HEK293 (cell line): ENCODE measurements at regions not wholly inside any gene's neighbourhood (a gene's known extent, or its start where the extent isn't known, plus 50 kb on each side); places are given as distances from the start of the nearest gene placed in this dataset.

Experiments used
- CTCF ChIA-PET: fragments of 350-600 bp; formaldehyde crosslinking; extraction: SDS; loops from one replicate; lab custom pipeline; 2021; ENCODE audit warnings: antibody characterized with exemption; lab: Yijun Ruan, JAX
- POLR2A ChIA-PET: fragments of 300-600 bp; formaldehyde crosslinking; extraction: SDS; loops from one replicate; lab custom pipeline; 2020; ENCODE audit warnings: antibody characterized with exemption, inconsistent platforms; lab: Yijun Ruan, JAX
- H3K27ac ChIP-seq: fragments of 200-500 bp; sonication (Bioruptor generic); 2 replicates; pipeline ENCODE4 v1.5.1; 2014; ENCODE audit warnings: low read depth, low read length, control low read depth, inconsistent platforms; ENCODE audit errors: extremely low read depth
- H3K36me3 ChIP-seq, 2 experiments: fragments of 200-500 bp in 1 of 2; sonication (Bioruptor generic) in 1 of 2; 1 replicate in 1 of 2; 2 replicates in 1 of 2; pipeline ENCODE4 v1.5.1; 2014 to 2017; ENCODE audit warnings: inconsistent platforms in 2 of 2, low read length in 2 of 2; ENCODE audit not compliant: control insufficient read depth in 2 of 2, insufficient read depth in 1 of 2
- H3K4me1 ChIP-seq: fragments of 200-500 bp; sonication (Bioruptor generic); 2 replicates; pipeline ENCODE4 v1.5.1; 2014; ENCODE audit warnings: mild to moderate bottlenecking, low read length, inconsistent platforms; ENCODE audit not compliant: control insufficient read depth, insufficient read depth
- H3K4me3 ChIP-seq: 2 replicates; pipeline ENCODE4 v1.5.1; 2011; ENCODE audit warnings: low read depth, mild to moderate bottlenecking, control low read depth, low read length, moderate library complexity
- H3K9me3 ChIP-seq: fragments of 200-500 bp; sonication (Bioruptor generic); 2 replicates; pipeline ENCODE4 v1.5.1; 2014; ENCODE audit warnings: low read depth, low read length, inconsistent platforms; ENCODE audit not compliant: control insufficient read depth, insufficient read depth
- GLIS2 ChIP-seq: fragments of 450-650 bp; formaldehyde crosslinking; IDR thresholded peaks from 2 replicates; pipeline ENCODE4 v1.5.1; 2016; ENCODE audit warnings: missing biosample characterization, missing genetic modification characterization
- KLF9 ChIP-seq: fragments of 450-650 bp; formaldehyde crosslinking; IDR thresholded peaks from 2 replicates; pipeline ENCODE4 v1.5.1; 2016; ENCODE audit warnings: missing biosample characterization, missing genetic modification characterization, low read depth
- MEIS1 ChIP-seq: sonication (generic); formaldehyde crosslinking; IDR thresholded peaks from 2 replicates; pipeline ENCODE4 v1.8.1; 2022; ENCODE audit warnings: missing genetic modification reagents, mild to moderate bottlenecking, borderline replicate concordance
- PRDM1 ChIP-seq: fragments of 450-650 bp; formaldehyde crosslinking; IDR thresholded peaks from 2 replicates; pipeline ENCODE4; 2016; ENCODE audit warnings: missing biosample characterization, missing genetic modification characterization
- SCRT1 ChIP-seq: fragments of 450-650 bp; formaldehyde crosslinking; IDR thresholded peaks from 2 replicates; pipeline ENCODE4 v1.5.1; 2016; ENCODE audit warnings: missing biosample characterization, missing genetic modification characterization, borderline replicate concordance
- TCF7L2 ChIP-seq: IDR thresholded peaks from 2 replicates; pipeline ENCODE4 v1.6.1; 2011; ENCODE audit warnings: low read depth, mild to moderate bottlenecking, inconsistent platforms, low read length, moderate library complexity, borderline replicate concordance
- YY2 ChIP-seq: fragments of 450-650 bp; formaldehyde crosslinking; IDR thresholded peaks from 2 replicates; pipeline ENCODE4 v1.5.1; 2016; ENCODE audit warnings: missing biosample characterization, missing genetic modification characterization
- ZFHX2 ChIP-seq: fragments of 450-650 bp; formaldehyde crosslinking; conservative IDR thresholded peaks from 2 replicates; pipeline ENCODE4 v1.5.1; 2016; ENCODE audit warnings: missing biosample characterization, missing genetic modification characterization
- ZFP69B ChIP-seq: fragments of 450-650 bp; formaldehyde crosslinking; IDR thresholded peaks from 2 replicates; pipeline ENCODE4 v1.5.1; 2016; ENCODE audit warnings: missing biosample characterization, missing genetic modification characterization
- ZNF10 ChIP-seq: fragments of 450-650 bp; formaldehyde crosslinking; IDR thresholded peaks from 2 replicates; pipeline ENCODE4 v1.5.1; 2017; ENCODE audit warnings: missing biosample characterization, missing genetic modification characterization
- ZNF121 ChIP-seq: fragments of 450-650 bp; formaldehyde crosslinking; IDR thresholded peaks from 2 replicates; pipeline ENCODE4 v1.5.1; 2016; ENCODE audit warnings: missing biosample characterization, missing genetic modification characterization
- ZNF221 ChIP-seq: fragments of 450-650 bp; formaldehyde crosslinking; IDR thresholded peaks from 2 replicates; pipeline ENCODE4 v1.5.1; 2017; ENCODE audit warnings: missing biosample characterization, missing genetic modification characterization, borderline replicate concordance
- ZNF48 ChIP-seq: fragments of 450-650 bp; formaldehyde crosslinking; IDR thresholded peaks from 2 replicates; pipeline ENCODE4 v1.5.1; 2016; ENCODE audit warnings: missing biosample characterization, missing genetic modification characterization
- ZNF510 ChIP-seq: fragments of 450-650 bp; formaldehyde crosslinking; IDR thresholded peaks from 2 replicates; pipeline ENCODE4 v1.5.1; 2018; ENCODE audit warnings: mild to moderate bottlenecking, missing genetic modification characterization, missing biosample characterization; ENCODE audit not compliant: insufficient replicate concordance
- ZNF529 ChIP-seq: fragments of 450-650 bp; formaldehyde crosslinking; IDR thresholded peaks from 2 replicates; pipeline ENCODE4 v1.5.1; 2017; ENCODE audit warnings: missing genetic modification characterization, missing biosample characterization; ENCODE audit not compliant: insufficient replicate concordance
- ZNF549 ChIP-seq: fragments of 450-650 bp; IDR thresholded peaks from 2 replicates; pipeline ENCODE4 v1.5.1; 2018; ENCODE audit warnings: missing biosample characterization, missing genetic modification characterization, mild to moderate bottlenecking, inconsistent platforms, moderate library complexity
- ZNF664 ChIP-seq: fragments of 450-650 bp; formaldehyde crosslinking; IDR thresholded peaks from 2 replicates; pipeline ENCODE4 v1.5.1; 2016; ENCODE audit warnings: missing biosample characterization, missing genetic modification characterization
- ZNF670 ChIP-seq: fragments of 450-650 bp; formaldehyde crosslinking; IDR thresholded peaks from 2 replicates; pipeline ENCODE4 v1.5.1; 2016; ENCODE audit warnings: missing biosample characterization, missing genetic modification characterization, low read depth
- ZNF76 ChIP-seq: fragments of 450-650 bp; formaldehyde crosslinking; IDR thresholded peaks from 2 replicates; pipeline ENCODE4; 2016; ENCODE audit warnings: low read depth, missing biosample characterization, missing genetic modification characterization, borderline replicate concordance
- ZNF776 ChIP-seq: fragments of 450-650 bp; formaldehyde crosslinking; IDR thresholded peaks from 2 replicates; pipeline ENCODE4 v1.5.0; 2017; ENCODE audit warnings: missing biosample characterization, missing genetic modification characterization, borderline replicate concordance
- ZNF777 ChIP-seq: fragments of 450-650 bp; formaldehyde crosslinking; IDR thresholded peaks from 2 replicates; pipeline ENCODE4 v1.5.1; 2017; ENCODE audit warnings: missing biosample characterization, missing genetic modification characterization, borderline replicate concordance
- ZSCAN16 ChIP-seq: fragments of 450-650 bp; formaldehyde crosslinking; IDR thresholded peaks from 2 replicates; pipeline ENCODE4 v1.5.1; 2016; ENCODE audit warnings: missing biosample characterization, missing genetic modification characterization
- TF ChIP-seq, protein P1 (sequence below): fragments of 450-650 bp; formaldehyde crosslinking; IDR thresholded peaks from 2 replicates; pipeline ENCODE4 v1.5.1; 2016; ENCODE audit warnings: missing biosample characterization, missing genetic modification characterization, low read depth
- TF ChIP-seq, protein P2 (sequence below): fragments of 450-650 bp; formaldehyde crosslinking; IDR thresholded peaks from 2 replicates; pipeline ENCODE4; 2016; ENCODE audit warnings: missing biosample characterization, missing genetic modification characterization
- TF ChIP-seq, protein P3 (sequence below): fragments of 450-650 bp; formaldehyde crosslinking; IDR thresholded peaks from 2 replicates; pipeline ENCODE4 v1.5.1; 2017; ENCODE audit warnings: missing biosample characterization, missing genetic modification characterization

DNA sequence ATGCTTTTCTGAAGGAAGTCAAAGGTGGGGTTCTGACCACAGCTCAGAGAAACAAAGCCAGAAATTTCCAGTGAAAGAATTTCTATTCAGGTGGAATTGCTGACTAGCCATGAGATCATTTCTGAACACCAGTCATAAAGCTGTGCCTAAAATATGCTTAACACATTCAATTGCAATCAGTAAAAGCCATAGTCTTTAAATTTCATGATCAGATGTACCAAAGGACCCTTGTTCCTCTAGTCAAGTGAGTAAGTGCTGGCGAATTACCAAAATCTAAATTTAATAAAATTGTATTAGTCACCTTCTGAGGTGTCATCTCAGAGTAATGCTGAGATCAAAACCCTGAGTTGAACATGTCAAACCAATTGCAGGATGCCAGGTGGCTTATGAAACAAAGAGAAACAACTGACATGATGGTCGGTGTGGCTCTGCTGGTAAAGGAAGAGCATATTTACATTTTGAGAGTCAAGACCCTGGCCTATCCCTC, 334.2 kb upstream of the CCNH start:
- Histone ChIP-seq H3K4me3 (no peak overlapping the region), H3K9me3 (no peaks in the 10 kb centered on the region), H3K27ac (no peak overlapping the region), H3K4me1 (no peaks in the 10 kb centered on the region), H3K36me3 (no peaks in the 10 kb centered on the region)
- ChIA-PET POLR2A (no interaction called here), CTCF (no interaction called here)
- TF ChIP-seq ZNF510 = no peak
- TF ChIP-seq, protein P1, sequence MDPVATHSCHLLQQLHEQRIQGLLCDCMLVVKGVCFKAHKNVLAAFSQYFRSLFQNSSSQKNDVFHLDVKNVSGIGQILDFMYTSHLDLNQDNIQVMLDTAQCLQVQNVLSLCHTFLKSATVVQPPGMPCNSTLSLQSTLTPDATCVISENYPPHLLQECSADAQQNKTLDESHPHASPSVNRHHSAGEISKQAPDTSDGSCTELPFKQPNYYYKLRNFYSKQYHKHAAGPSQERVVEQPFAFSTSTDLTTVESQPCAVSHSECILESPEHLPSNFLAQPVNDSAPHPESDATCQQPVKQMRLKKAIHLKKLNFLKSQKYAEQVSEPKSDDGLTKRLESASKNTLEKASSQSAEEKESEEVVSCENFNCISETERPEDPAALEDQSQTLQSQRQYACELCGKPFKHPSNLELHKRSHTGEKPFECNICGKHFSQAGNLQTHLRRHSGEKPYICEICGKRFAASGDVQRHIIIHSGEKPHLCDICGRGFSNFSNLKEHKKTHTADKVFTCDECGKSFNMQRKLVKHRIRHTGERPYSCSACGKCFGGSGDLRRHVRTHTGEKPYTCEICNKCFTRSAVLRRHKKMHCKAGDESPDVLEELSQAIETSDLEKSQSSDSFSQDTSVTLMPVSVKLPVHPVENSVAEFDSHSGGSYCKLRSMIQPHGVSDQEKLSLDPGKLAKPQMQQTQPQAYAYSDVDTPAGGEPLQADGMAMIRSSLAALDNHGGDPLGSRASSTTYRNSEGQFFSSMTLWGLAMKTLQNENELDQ (tag by site-specific recombination) = no peak
- TF ChIP-seq PRDM1 (tag by site-specific recombination) = no peak
- TF ChIP-seq ZNF76 (tag by site-specific recombination) = no peak
- TF ChIP-seq ZNF664 (tag by site-specific recombination) = no peak
- no peak for TF ChIP-seq MEIS1 (CRISPR knock-in tag)
- no peak for TF ChIP-seq ZNF10

DNA sequence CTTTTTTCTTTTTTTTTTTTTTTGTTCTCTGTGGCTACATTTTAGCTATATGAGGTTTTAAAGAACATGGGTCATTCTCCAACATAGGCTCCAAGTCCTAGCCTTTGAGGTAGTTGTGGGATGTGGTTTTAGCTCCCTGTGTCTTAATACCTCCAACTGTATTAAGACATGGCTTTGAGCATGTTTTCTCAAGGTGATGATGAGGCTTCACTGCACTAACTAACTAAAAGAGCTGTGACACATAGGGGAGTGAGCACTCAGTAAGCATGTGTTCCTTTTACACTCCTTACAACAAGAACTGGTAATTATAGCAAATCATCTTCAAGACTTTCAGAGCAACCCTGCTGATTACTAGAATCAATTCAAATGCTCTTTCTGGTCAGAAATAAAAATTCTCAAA, 333.6 kb upstream of the CCNH start:
- H3K4me1 ChIP-seq = no peaks in the 10 kb centered on the region
- CTCF ChIA-PET = no interaction called here
- no peak overlapping the region for H3K4me3 ChIP-seq
- H3K9me3 ChIP-seq = no peaks in the 10 kb centered on the region
- no peak overlapping the region for H3K27ac ChIP-seq
- H3K36me3 ChIP-seq = no peaks in the 10 kb centered on the region
- no peak for TF ChIP-seq ZNF121 (tag by site-specific recombination)
- TF ChIP-seq ZSCAN16 (tag by site-specific recombination) = no peak
- TF ChIP-seq ZNF777 (tag by site-specific recombination) = no peak
- TF ChIP-seq TCF7L2 = no peak
- TF ChIP-seq GLIS2 (tag by site-specific recombination) = no peak
- no peak for TF ChIP-seq KLF9 (tag by site-specific recombination)
- TF ChIP-seq ZNF221 (tag by site-specific recombination) = no peak
- TF ChIP-seq, protein P2, sequence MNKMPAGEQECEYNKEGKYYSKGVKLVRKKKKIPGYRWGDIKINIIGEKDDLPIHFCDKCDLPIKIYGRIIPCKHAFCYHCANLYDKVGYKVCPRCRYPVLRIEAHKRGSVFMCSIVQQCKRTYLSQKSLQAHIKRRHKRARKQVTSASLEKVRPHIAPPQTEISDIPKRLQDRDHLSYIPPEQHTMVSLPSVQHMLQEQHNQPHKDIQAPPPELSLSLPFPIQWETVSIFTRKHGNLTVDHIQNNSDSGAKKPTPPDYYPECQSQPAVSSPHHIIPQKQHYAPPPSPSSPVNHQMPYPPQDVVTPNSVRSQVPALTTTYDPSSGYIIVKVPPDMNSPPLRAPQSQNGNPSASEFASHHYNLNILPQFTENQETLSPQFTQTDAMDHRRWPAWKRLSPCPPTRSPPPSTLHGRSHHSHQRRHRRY (tag by site-specific recombination) = no peak
- TF ChIP-seq ZFHX2 = no peak
- POLR2A ChIA-PET = no interaction called here

DNA sequence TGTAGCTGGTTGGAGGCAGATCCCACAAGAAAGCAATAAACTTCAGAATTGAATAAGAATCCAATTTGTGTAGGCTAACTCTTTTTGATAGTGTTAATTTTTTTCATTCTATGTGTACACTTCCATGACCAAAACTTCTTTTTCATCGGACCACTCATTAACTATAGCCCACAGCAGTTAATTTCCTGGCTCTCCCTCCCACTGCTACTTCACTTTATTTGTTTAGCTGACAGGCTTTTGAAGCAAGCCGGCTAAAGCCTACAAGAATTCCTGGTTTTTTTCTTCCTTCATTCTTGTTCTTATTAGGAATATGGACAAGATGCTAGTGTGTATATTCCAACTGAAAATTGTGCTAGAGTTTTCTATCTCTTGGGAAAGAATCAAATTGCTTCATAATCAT, 329.2 kb upstream of the CCNH start:
- Histone ChIP-seq H3K27ac (no peak overlapping the region), H3K9me3 (no peaks in the 10 kb centered on the region), H3K36me3 (no peaks in the 10 kb centered on the region), H3K4me3 (no peak overlapping the region), H3K4me1 (no peaks in the 10 kb centered on the region)
- ChIA-PET POLR2A (no interaction called here), CTCF (interaction anchor here (0.7 kb wide), 1 partner anchor 895 kb away, joined by 4 read pairs; no protein-coding TSS in a partner anchor)
- TF ChIP-seq, protein P3, sequence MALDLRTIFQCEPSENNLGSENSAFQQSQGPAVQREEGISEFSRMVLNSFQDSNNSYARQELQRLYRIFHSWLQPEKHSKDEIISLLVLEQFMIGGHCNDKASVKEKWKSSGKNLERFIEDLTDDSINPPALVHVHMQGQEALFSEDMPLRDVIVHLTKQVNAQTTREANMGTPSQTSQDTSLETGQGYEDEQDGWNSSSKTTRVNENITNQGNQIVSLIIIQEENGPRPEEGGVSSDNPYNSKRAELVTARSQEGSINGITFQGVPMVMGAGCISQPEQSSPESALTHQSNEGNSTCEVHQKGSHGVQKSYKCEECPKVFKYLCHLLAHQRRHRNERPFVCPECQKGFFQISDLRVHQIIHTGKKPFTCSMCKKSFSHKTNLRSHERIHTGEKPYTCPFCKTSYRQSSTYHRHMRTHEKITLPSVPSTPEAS = no peak
- TF ChIP-seq ZNF776 = no peak
- TF ChIP-seq, protein P1 (tag by site-specific recombination) = no peak
- no peak for TF ChIP-seq ZFP69B
- TF ChIP-seq ZNF549 (tag by site-specific recombination) = no peak
- no peak for TF ChIP-seq ZNF48
- TF ChIP-seq ZNF76 (tag by site-specific recombination) = no peak
- no peak for TF ChIP-seq ZNF670
- no peak for TF ChIP-seq TCF7L2
- no peak for TF ChIP-seq ZNF529 (tag by site-specific recombination)
- TF ChIP-seq SCRT1 = no peak
- TF ChIP-seq YY2 (tag by site-specific recombination) = no peak
